ENCODE measurements at regions not wholly inside any gene's neighbourhood (a gene's known extent, or its start where the extent isn't known, plus 50 kb on each side); places are given as distances from the start of the nearest gene placed in this dataset.
"Not testable (repeated sequence)": the region's sequence is repeated elsewhere in the genome, so short reads cannot be mapped to it uniquely, and the experiment has no call there.

- DNase-seq (ENCODE audit: low read depth in 2 of 2): no peak
Observed at GRCh38 chr12:84247931-84248330, 664.7 kb downstream of the SLC6A15 start.

- no peak for DNase-seq (ENCODE audit: low read depth in 2 of 2)
Observed at GRCh38 chr12:84243686-84244085, 668.9 kb downstream of the SLC6A15 start.

GRCh38 chr12:84222841-84223240 lies 689.8 kb downstream of the SLC6A15 start:
- DNase-seq (ENCODE audit: low read depth in 2 of 2): no peak

- DNase-seq (ENCODE audit: low read depth in 2 of 2): no peak
Observed at GRCh38 chr12:84218406-84218805, 694.2 kb downstream of the SLC6A15 start.

- no peak for DNase-seq (ENCODE audit: low read depth in 2 of 2)
Observed at GRCh38 chr12:84201976-84202375, 710.6 kb downstream of the SLC6A15 start.

- DNase-seq (ENCODE audit: low read depth in 2 of 2): no peak
Observed at GRCh38 chr12:84198294-84198946, 714.2 kb downstream of the SLC6A15 start.

- no peak for DNase-seq (ENCODE audit: low read depth in 2 of 2)
Observed at GRCh38 chr12:84191779-84192178, 720.8 kb downstream of the SLC6A15 start.

- DNase-seq (ENCODE audit: low read depth in 2 of 2): no peak
Observed at GRCh38 chr12:84186433-84186832, 726.2 kb downstream of the SLC6A15 start.

GRCh38 chr12:84183576-84183975 lies 729.0 kb downstream of the SLC6A15 start:
- no peak for DNase-seq (ENCODE audit: low read depth in 2 of 2)

- DNase-seq (ENCODE audit: low read depth in 2 of 2): no peak
Observed at GRCh38 chr12:84174115-84174514, 738.5 kb downstream of the SLC6A15 start.

- DNase-seq (ENCODE audit: low read depth in 2 of 2): no peak
Observed at GRCh38 chr12:84172823-84173424, 739.7 kb downstream of the SLC6A15 start.

GRCh38 chr12:84166812-84167211 lies 745.8 kb downstream of the SLC6A15 start:
- no peak for DNase-seq (ENCODE audit: low read depth in 2 of 2)

GRCh38 chr12:84165998-84166571 lies 746.5 kb downstream of the SLC6A15 start:
- no peak for DNase-seq (ENCODE audit: low read depth in 2 of 2)

GRCh38 chr12:84161296-84161695 lies 751.3 kb downstream of the SLC6A15 start:
- DNase-seq (ENCODE audit: low read depth in 2 of 2): no peak

GRCh38 chr12:84159260-84159659 lies 753.3 kb downstream of the SLC6A15 start:
- no peak for DNase-seq (ENCODE audit: low read depth in 2 of 2)

- DNase-seq (ENCODE audit: low read depth in 2 of 2): no peak
Observed at GRCh38 chr12:84157170-84157569, 755.4 kb downstream of the SLC6A15 start.

- not testable (repeated sequence) for DNase-seq (ENCODE audit: low read depth in 2 of 2)
Observed at GRCh38 chr12:84154991-84155930, 757.3 kb downstream of the SLC6A15 start.

GRCh38 chr12:84154439-84154990 lies 758.1 kb downstream of the SLC6A15 start:
- not testable (repeated sequence) for DNase-seq (ENCODE audit: low read depth in 2 of 2)

GRCh38 chr12:84150201-84150600 lies 762.4 kb downstream of the SLC6A15 start:
- no peak for DNase-seq (ENCODE audit: low read depth in 2 of 2)

- no peak for DNase-seq (ENCODE audit: low read depth in 2 of 2)
Observed at GRCh38 chr12:84148335-84148734, 764.3 kb downstream of the SLC6A15 start.

- DNase-seq (ENCODE audit: low read depth in 2 of 2): no peak
Observed at GRCh38 chr12:84136862-84137367, 775.7 kb downstream of the SLC6A15 start.
